ENCODE measurements at regions not wholly inside any gene's neighbourhood (a gene's known extent, or its start where the extent isn't known, plus 50 kb on each side); places are given as distances from the start of the nearest gene placed in this dataset.
"Not testable (repeated sequence)": the region's sequence is repeated elsewhere in the genome, so short reads cannot be mapped to it uniquely, and the experiment has no call there.

GRCh38 chr1:212155219-212155618 lies 119.7 kb downstream of the DTL start:
- DNase-seq (ENCODE audit: low spot score), result no peak

DNA sequence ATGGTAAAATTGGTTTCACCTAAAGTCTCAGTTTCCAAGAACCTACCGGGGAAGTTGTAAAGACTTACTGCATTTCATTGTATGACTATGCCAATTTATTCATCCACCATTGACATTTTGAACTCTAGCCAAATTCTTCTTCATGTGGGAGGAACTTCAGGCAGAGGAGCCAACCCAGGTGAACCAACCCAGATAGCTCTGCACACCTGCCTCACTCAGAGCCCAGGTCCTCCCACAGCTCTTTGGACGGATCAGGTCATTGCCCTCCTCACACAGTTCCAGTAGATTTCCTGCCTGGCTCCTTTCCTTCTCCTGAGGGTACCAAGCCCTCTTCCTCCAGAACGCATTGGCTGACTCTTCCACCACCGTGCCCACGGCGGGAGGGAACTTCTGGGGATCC lies 121.7 kb downstream of the DTL start:
- DNase-seq (ENCODE audit: low spot score), result peak; percentile 63

- no peak for DNase-seq (ENCODE audit: low spot score)
These were observed 123.6 kb downstream of the DTL start for GRCh38 chr1:212158912-212159796.

DNA sequence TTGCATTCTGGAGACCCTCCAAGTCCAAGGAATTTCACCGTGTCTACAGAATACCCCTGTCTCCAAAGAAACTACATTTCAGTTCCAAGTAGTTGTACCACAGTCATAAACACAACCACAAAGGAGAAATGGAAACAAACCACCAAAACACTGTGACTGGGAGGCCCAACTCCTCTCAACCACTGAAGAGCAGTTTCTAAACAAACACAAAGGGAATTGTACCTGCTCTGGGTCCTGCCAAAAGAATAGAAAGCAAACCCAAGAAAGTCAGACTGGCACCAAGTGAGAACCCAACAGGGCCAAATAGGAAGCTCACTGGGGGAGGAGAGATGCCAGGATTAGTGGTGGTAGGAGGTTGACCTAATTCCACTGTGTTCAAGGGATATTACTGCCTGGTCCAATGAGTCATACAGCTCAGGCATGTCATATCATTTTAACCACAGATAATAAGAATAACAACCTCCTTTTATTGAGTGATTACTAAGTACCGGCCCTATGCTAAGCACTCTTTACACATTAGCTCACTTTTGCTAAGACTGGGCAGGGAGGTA lies 123.9 kb upstream of the PPP2R5A start:
- DNase-seq (ENCODE audit: low spot score), result peak; percentile 83

- DNase-seq (ENCODE audit: low spot score), result peak; percentile 57
These were observed 122.6 kb upstream of the PPP2R5A start for GRCh38 chr1:212162635-212163034.

- DNase-seq (ENCODE audit: low spot score), result no peak
These were observed 120.9 kb upstream of the PPP2R5A start for GRCh38 chr1:212164095-212164872.

GRCh38 chr1:212166244-212166643 lies 119.0 kb upstream of the PPP2R5A start:
- no peak for DNase-seq (ENCODE audit: low spot score)

- DNase-seq (ENCODE audit: low spot score), result no peak
These were observed 118.6 kb upstream of the PPP2R5A start for GRCh38 chr1:212166644-212167043.

DNA sequence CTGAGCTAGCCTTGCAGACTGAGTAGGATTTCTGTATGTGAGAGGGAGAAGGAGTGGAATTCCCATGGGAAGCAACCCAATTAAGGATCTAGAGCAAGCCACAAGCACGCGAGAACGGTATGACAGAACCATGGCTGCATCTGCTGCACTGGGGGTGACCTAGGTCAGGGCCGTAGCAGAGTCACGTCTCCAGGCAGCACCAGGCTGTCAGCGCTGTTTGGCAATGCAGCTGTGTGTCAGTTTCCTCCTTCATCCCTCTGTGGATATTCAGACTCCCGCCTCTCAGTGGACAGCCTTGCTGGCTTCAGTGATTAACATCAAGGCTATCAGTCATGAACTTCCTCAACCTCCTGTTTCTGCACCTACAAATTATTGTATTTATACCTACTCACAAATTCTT lies 118.1 kb upstream of the PPP2R5A start:
- peak; percentile 46 for DNase-seq (ENCODE audit: low spot score)

- DNase-seq (ENCODE audit: low spot score), result no peak
These were observed 111.6 kb upstream of the PPP2R5A start for GRCh38 chr1:212173567-212173966.

GRCh38 chr1:212174295-212174694 lies 110.9 kb upstream of the PPP2R5A start:
- not testable (repeated sequence) for DNase-seq (ENCODE audit: low spot score)

- no peak for DNase-seq (ENCODE audit: low spot score)
These were observed 107.7 kb upstream of the PPP2R5A start for GRCh38 chr1:212177542-212177941.

DNA sequence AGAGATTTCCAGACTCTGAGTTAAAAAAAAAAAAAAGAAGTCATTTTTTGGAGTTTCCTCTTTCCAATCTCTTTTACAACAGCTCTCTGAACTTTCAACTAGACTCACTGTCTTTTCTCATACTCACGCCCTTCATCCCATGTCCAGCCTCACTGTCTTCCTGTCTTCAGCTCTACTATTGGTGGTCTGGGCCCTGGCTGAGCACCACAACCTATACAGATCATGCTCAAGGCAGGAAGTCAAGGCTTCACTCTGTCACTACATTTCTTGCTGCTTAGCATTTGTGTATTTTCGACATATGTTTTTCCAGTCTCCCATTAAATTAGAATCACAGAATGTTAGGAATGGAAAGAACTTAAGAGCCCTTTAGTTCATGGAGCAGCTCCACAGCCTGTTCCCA lies 106.4 kb upstream of the PPP2R5A start:
- DNase-seq (ENCODE audit: low spot score), result no peak

DNA sequence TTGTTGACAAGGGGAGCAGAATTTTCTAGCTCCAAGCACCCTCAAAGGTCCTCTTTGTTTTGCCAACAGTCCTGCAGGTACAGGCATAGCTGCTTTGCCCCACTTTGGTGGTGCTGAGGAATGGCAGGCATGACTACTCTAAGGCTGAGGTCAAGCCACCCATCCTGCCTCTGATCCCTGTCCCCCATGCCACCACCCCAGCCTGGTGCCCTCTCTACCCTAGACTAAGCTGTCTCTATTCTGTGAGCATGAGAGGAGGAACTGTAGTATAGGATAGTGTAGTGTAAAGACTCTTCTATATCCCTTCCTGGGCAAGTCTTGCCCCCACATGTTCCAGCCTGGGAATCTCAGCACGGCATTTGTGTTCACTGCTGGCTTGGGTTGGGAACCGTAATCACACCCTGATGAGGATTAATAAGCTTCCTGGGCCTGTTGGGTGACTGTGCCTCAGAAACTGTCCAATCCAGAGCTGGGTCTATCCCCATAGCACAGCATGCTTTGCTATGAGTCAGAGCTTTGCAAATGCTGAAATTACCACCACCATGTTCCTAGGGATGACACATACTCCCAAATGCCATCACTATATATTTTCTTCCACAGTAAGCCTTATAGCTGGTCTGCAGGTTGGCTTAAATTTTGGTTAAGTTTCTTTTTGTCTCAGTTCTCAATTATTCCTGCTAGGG lies 105.7 kb upstream of the PPP2R5A start:
- DNase-seq (ENCODE audit: low spot score), result peak; percentile 88

GRCh38 chr1:212181015-212181882 lies 104.0 kb upstream of the PPP2R5A start:
- no peak for DNase-seq (ENCODE audit: low spot score)

DNA sequence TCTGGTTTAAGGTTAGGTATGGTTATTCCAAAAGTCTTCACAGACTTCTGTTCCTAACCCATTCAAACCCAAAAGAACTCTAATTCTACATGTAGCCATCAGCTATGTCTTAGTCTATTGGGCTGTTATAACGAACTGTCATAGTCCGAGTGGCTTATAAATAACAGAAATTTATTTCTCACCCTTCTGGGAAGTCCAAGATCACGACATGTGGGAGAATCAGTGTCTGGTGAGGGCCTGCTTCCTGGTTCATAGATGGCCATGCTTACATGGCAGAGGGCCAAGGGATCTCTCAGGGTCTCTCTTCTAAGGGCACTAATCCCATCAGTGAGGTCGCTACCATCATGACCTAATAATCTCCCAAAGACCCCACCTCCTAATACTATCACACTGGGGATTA lies 103.0 kb upstream of the PPP2R5A start:
- no peak for DNase-seq (ENCODE audit: low spot score)

DNA sequence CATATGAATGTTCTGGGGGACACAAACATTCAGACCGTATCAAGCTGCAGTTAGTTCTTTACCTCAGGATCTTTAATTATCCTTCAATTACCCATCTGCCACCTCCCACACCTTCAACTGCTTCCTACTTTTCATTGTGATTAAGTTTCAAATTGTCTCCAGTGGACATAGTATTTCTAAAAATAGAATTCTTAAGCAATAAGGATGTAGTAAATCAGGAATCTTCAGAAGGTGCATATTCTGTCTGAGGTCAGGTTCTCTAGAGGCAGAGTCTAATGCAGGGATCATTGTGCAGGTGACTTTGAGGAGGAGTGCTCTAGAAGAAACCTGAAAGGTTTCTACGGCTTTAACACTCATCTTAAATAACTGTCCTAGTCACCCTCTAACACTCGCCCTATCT lies 102.6 kb upstream of the PPP2R5A start:
- no peak for DNase-seq (ENCODE audit: low spot score)

GRCh38 chr1:212186427-212187207 lies 98.6 kb upstream of the PPP2R5A start:
- DNase-seq (ENCODE audit: low spot score), result peak; percentile 43

GRCh38 chr1:212188599-212189351 lies 96.4 kb upstream of the PPP2R5A start:
- no peak for DNase-seq (ENCODE audit: low spot score)

- no peak for DNase-seq (ENCODE audit: low spot score)
These were observed 95.9 kb upstream of the PPP2R5A start for GRCh38 chr1:212189352-212189738.
